Panc1 (cell line): ENCODE measurements at regions not wholly inside any gene's neighbourhood (a gene's known extent, or its start where the extent isn't known, plus 50 kb on each side); places are given as distances from the start of the nearest gene placed in this dataset.
"Not testable (repeated sequence)": the region's sequence is repeated elsewhere in the genome, so short reads cannot be mapped to it uniquely, and the experiment has no call there.

ENCODE experiments used
- ATAC-seq: fragments of 200-7000 bp; cut with Tn5 transposase; 2 replicates; pipeline ENCODE4 v1.9.1; 2020; ENCODE audit warnings: mild to moderate bottlenecking, moderate library complexity
- BruUV-seq: library from RNA; stranded (reverse); fragments of 400-500 nt; replicated peaks from 2 replicates; lab custom pipeline; 2021; lab: Mats Ljungman, UMichigan
- CTCF ChIA-PET: fragments of 300-600 bp; sonication (Branson Sonifier 250); formaldehyde crosslinking; loops from one replicate; lab custom pipeline; 2022; ENCODE audit warnings: antibody characterized with exemption; lab: Charles Lee
- POLR2A ChIA-PET: fragments of 300-600 bp; sonication (Branson Sonifier 250); formaldehyde crosslinking; loops from one replicate; lab custom pipeline; 2022; ENCODE audit warnings: antibody characterized with exemption; lab: Charles Lee
- DNase-seq: peaks from one replicate; pipeline ENCODE4 v3.0.0-alpha.2; 2010; ENCODE audit warnings: low read depth, low spot score
- H3K27ac ChIP-seq: 2 replicates; pipeline ENCODE4 v1.5.1; 2011; ENCODE audit warnings: mild to moderate bottlenecking, low read length, inconsistent platforms
- H3K27me3 ChIP-seq: fragments of 200-500 bp; sonication (Bioruptor generic); 2 replicates; pipeline ENCODE4 v1.6.0; 2014; ENCODE audit warnings: low read length, inconsistent platforms; ENCODE audit not compliant: control insufficient read depth, insufficient read depth
- H3K36me3 ChIP-seq: fragments of 200-500 bp; sonication (Bioruptor generic); 2 replicates; pipeline ENCODE4 v1.5.1; 2014; ENCODE audit warnings: inconsistent platforms, mild to moderate bottlenecking, low read length, moderate library complexity; ENCODE audit not compliant: control insufficient read depth, insufficient read depth
- H3K4me1 ChIP-seq: 2 replicates; pipeline ENCODE4 v1.5.1; 2011; ENCODE audit warnings: inconsistent platforms, mild to moderate bottlenecking, low read length, moderate library complexity; ENCODE audit not compliant: control insufficient read depth, insufficient read depth
- H3K4me3 ChIP-seq, 2 experiments: 2 replicates each; pipeline ENCODE4 v1.5.1; 2011 to 2012; ENCODE audit warnings: low read depth in 2 of 2, low read length in 2 of 2, mild to moderate bottlenecking in 2 of 2, inconsistent platforms in 1 of 2, moderate library complexity in 1 of 2
- H3K9me3 ChIP-seq: fragments of 200-500 bp; sonication (Bioruptor generic); 2 replicates; pipeline ENCODE4 v1.5.1; 2014; ENCODE audit warnings: low read depth, mild to moderate bottlenecking, inconsistent platforms, low read length, moderate library complexity; ENCODE audit not compliant: control insufficient read depth, insufficient read depth
- POLR2AphosphoS5 ChIP-seq: IDR thresholded peaks from 2 replicates; pipeline ENCODE4 v1.6.1; 2012; ENCODE audit warnings: mild to moderate bottlenecking, low read depth, low read length, moderate library complexity
- SIN3A ChIP-seq: IDR thresholded peaks from 2 replicates; pipeline ENCODE4 v1.6.1; 2012; ENCODE audit warnings: low read depth, mild to moderate bottlenecking, low read length, moderate library complexity, borderline replicate concordance; ENCODE audit not compliant: insufficient read depth
- TCF7L2 ChIP-seq: IDR thresholded peaks from 2 replicates; pipeline ENCODE4 v1.6.1; 2011; ENCODE audit warnings: mild to moderate bottlenecking, low read depth, low read length, inconsistent platforms
- in situ Hi-C: cut with HindIII; loops from 2 replicates; pipeline ENCODE4 v1.10.0; 2016; ENCODE audit warnings: low sequenced_read_pairs, low pct_unique_long_range_greater_than_20kb
- intact Hi-C: fragments of 100-400 bp; cut with micrococcal nuclease; formaldehyde crosslinking; loops from one replicate; pipeline ENCODE4 v1.10.0; 2022; ENCODE audit not compliant: unreplicated experiment
- TF ChIP-seq, protein P1 (sequence below), 2 experiments: IDR thresholded peaks; 2 replicates each; pipeline ENCODE4 v1.6.1; 2011 to 2012; ENCODE audit warnings: low read depth in 2 of 2, control low read depth in 1 of 2, low read length in 1 of 2, mild to moderate bottlenecking in 1 of 2, moderate library complexity in 1 of 2; ENCODE audit not compliant: insufficient read depth in 1 of 2
- TF ChIP-seq, protein P2 (sequence below): fragments of 450-650 bp; IDR thresholded peaks from 2 replicates; pipeline ENCODE4 v1.5.1; 2017; ENCODE audit warnings: mild to moderate bottlenecking

- intact Hi-C loops (no loop called here), in situ Hi-C loops (no loop called here)
- no peaks in the 10 kb centered on the region for H3K27me3 ChIP-seq
- ChIA-PET CTCF (no interaction called here), POLR2A (no interaction called here)
- H3K27ac ChIP-seq: no peak overlapping the region
- BruUV-seq: no TSS peak
- no peak overlapping the region for H3K4me3 ChIP-seq
- H3K4me1 ChIP-seq: no peaks in the 10 kb centered on the region
- ATAC-seq (no peak), DNase-seq (no peak)
- TF ChIP-seq SIN3A (no peak), TCF7L2 (no peak), POLR2AphosphoS5 (no peak)
- TF ChIP-seq, protein P1, sequence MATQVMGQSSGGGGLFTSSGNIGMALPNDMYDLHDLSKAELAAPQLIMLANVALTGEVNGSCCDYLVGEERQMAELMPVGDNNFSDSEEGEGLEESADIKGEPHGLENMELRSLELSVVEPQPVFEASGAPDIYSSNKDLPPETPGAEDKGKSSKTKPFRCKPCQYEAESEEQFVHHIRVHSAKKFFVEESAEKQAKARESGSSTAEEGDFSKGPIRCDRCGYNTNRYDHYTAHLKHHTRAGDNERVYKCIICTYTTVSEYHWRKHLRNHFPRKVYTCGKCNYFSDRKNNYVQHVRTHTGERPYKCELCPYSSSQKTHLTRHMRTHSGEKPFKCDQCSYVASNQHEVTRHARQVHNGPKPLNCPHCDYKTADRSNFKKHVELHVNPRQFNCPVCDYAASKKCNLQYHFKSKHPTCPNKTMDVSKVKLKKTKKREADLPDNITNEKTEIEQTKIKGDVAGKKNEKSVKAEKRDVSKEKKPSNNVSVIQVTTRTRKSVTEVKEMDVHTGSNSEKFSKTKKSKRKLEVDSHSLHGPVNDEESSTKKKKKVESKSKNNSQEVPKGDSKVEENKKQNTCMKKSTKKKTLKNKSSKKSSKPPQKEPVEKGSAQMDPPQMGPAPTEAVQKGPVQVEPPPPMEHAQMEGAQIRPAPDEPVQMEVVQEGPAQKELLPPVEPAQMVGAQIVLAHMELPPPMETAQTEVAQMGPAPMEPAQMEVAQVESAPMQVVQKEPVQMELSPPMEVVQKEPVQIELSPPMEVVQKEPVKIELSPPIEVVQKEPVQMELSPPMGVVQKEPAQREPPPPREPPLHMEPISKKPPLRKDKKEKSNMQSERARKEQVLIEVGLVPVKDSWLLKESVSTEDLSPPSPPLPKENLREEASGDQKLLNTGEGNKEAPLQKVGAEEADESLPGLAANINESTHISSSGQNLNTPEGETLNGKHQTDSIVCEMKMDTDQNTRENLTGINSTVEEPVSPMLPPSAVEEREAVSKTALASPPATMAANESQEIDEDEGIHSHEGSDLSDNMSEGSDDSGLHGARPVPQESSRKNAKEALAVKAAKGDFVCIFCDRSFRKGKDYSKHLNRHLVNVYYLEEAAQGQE (IDR thresholded peaks at IDR 0.05; ENCODE audit: insufficient read depth in 1 of 2, low read depth in 2 of 2, low read length in 1 of 2): no peak
- TF ChIP-seq, protein P2, sequence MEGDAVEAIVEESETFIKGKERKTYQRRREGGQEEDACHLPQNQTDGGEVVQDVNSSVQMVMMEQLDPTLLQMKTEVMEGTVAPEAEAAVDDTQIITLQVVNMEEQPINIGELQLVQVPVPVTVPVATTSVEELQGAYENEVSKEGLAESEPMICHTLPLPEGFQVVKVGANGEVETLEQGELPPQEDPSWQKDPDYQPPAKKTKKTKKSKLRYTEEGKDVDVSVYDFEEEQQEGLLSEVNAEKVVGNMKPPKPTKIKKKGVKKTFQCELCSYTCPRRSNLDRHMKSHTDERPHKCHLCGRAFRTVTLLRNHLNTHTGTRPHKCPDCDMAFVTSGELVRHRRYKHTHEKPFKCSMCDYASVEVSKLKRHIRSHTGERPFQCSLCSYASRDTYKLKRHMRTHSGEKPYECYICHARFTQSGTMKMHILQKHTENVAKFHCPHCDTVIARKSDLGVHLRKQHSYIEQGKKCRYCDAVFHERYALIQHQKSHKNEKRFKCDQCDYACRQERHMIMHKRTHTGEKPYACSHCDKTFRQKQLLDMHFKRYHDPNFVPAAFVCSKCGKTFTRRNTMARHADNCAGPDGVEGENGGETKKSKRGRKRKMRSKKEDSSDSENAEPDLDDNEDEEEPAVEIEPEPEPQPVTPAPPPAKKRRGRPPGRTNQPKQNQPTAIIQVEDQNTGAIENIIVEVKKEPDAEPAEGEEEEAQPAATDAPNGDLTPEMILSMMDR: no peak
- H3K9me3 ChIP-seq: no peaks in the 10 kb centered on the region
- no peaks in the 10 kb centered on the region for H3K36me3 ChIP-seq
Measured at GRCh38 chr18:38644875-38645641, 1079.5 kb upstream of the CELF4 start.

GRCh38 chr18:38642711-38643110 lies 1077.1 kb upstream of the CELF4 start:
- Histone ChIP-seq H3K4me3 (no peak overlapping the region), H3K4me1 (no peaks in the 10 kb centered on the region), H3K9me3 (no peaks in the 10 kb centered on the region), H3K27ac (no peak overlapping the region), H3K27me3 (no peaks in the 10 kb centered on the region), H3K36me3 (no peaks in the 10 kb centered on the region)
- TF ChIP-seq POLR2AphosphoS5: no peak
- TF ChIP-seq TCF7L2: no peak
- TF ChIP-seq SIN3A: no peak
- TF ChIP-seq, protein P1 (IDR thresholded peaks at IDR 0.05; ENCODE audit: insufficient read depth in 1 of 2, low read depth in 2 of 2, low read length in 1 of 2): no peak
- TF ChIP-seq, protein P2: no peak
- in situ Hi-C loops: no loop called here
- CTCF ChIA-PET: interaction anchor here (0.6 kb wide), 1 partner anchor 1570 kb away, joined by 3 read pairs; no protein-coding TSS in a partner anchor
- intact Hi-C loops: no loop called here
- BruUV-seq: no TSS peak
- POLR2A ChIA-PET: no interaction called here
- DNase-seq: no peak
- no peak for ATAC-seq

DNA sequence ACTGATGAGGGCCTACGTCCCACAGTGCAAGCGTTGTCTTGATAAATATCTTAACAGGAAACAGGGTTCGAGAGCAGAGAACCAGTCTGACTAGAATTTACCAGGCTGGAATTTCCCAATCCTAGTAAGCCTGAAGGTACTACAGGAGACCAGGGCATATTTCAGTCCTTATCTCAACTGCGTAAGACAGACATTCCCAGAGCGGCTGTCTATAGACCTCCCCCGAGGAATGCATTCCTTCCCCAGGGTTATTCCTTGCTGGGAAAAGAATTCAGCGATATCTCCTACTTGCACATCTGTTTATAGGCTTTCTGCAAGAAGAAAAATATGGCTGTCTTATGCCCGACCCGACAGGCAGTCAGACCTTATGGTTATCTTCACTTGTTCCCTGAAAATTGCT lies 1074.1 kb upstream of the CELF4 start:
- H3K27me3 ChIP-seq, H3K4me3 ChIP-seq, BruUV-seq, POLR2A ChIA-PET, H3K4me1 ChIP-seq, H3K27ac ChIP-seq, in situ Hi-C loops, H3K9me3 ChIP-seq, DNase-seq, ATAC-seq, intact Hi-C loops, CTCF ChIA-PET, H3K36me3 ChIP-seq: not testable (repeated sequence)
